SU-DHL-6 (cell line): ENCODE measurements at regions not wholly inside any gene's neighbourhood (a gene's known extent, or its start where the extent isn't known, plus 50 kb on each side); places are given as distances from the start of the nearest gene placed in this dataset.

ENCODE experiments used
- H2AFZ ChIP-seq: fragments of 200-600 bp; sonication (generic); 2 replicates; pipeline ENCODE4 v1.6.1; 2014; ENCODE audit warnings: low read depth, mild to moderate bottlenecking, moderate library complexity, mixed read lengths, antibody characterized with exemption, low read length; ENCODE audit not compliant: severe bottlenecking
- H3F3A ChIP-seq: fragments of 200-600 bp; shearing (Covaris generic); 2 replicates; pipeline ENCODE4 v1.6.0; 2016; ENCODE audit warnings: antibody characterized with exemption, mild to moderate bottlenecking; ENCODE audit not compliant: insufficient read depth
- H3K27ac ChIP-seq: fragments of 200-600 bp; sonication (generic); 2 replicates; pipeline ENCODE4 v1.5.1; 2016; ENCODE audit warnings: low read depth, mild to moderate bottlenecking, low read length, moderate library complexity, mixed read lengths
- H3K27me3 ChIP-seq: fragments of 200-600 bp; sonication (generic), shearing (Covaris generic); 2 replicates; pipeline ENCODE4 v1.6.0; 2014; ENCODE audit warnings: mild to moderate bottlenecking, low read length
- H3K36me3 ChIP-seq: fragments of 200-600 bp; sonication (generic); 2 replicates; pipeline ENCODE4 v1.6.1; 2014; ENCODE audit warnings: mild to moderate bottlenecking, low read length, mixed read lengths
- H3K4me2 ChIP-seq: fragments of 300-600, 200-600 bp; shearing (Covaris generic), sonication (generic); 2 replicates; pipeline ENCODE4 v1.6.0; 2014; ENCODE audit warnings: low read length, low read depth, mild to moderate bottlenecking; ENCODE audit not compliant: poor library complexity, severe bottlenecking
- H3K4me3 ChIP-seq: fragments of 200-600 bp; sonication (generic); 2 replicates; pipeline ENCODE4 v1.5.1; 2014; ENCODE audit warnings: antibody characterized with exemption, low read length, mild to moderate bottlenecking, mixed read lengths; ENCODE audit not compliant: insufficient read depth, poor library complexity, severe bottlenecking
- H3K79me2 ChIP-seq: fragments of 200-600 bp; sonication (generic); 2 replicates; pipeline ENCODE4 v1.6.1; 2014; ENCODE audit warnings: mild to moderate bottlenecking, low read length, moderate library complexity; ENCODE audit not compliant: insufficient read depth
- H3K9ac ChIP-seq: fragments of 200-600 bp; sonication (generic); 2 replicates; pipeline ENCODE4 v1.7.0; 2014; ENCODE audit warnings: mild to moderate bottlenecking, low read length
- H3K9me2 ChIP-seq: fragments of 200-600 bp; sonication (generic); replicated peaks from 2 replicates; pipeline ENCODE4 v1.6.1; 2014; ENCODE audit warnings: low read length; ENCODE audit not compliant: insufficient read depth
- H3K9me3 ChIP-seq: fragments of 200-600 bp; sonication (generic); 2 replicates; pipeline ENCODE4 v1.6.1; 2014; ENCODE audit warnings: low read length, mixed read lengths; ENCODE audit not compliant: insufficient read depth
- H4K20me1 ChIP-seq: fragments of 200-600 bp; sonication (generic); 2 replicates; pipeline ENCODE4 v1.6.1; 2014; ENCODE audit warnings: low read depth, mild to moderate bottlenecking, antibody characterized with exemption, low read length, moderate library complexity, mixed read lengths
- EZH2phosphoT487 ChIP-seq: fragments of 200-600 bp; sonication (generic), shearing (Covaris generic); conservative IDR thresholded peaks from 2 replicates; pipeline ENCODE4 v1.6.1; 2018; ENCODE audit warnings: mild to moderate bottlenecking, antibody characterized with exemption, low read length, moderate library complexity, mixed read lengths
- TF ChIP-seq, protein P1 (sequence below): fragments of 200-600 bp; sonication (generic); IDR thresholded peaks from one replicate; pipeline ENCODE4 v1.5.1; 2017; ENCODE audit warnings: antibody characterized with exemption, mild to moderate bottlenecking, low read length, moderate library complexity; ENCODE audit not compliant: insufficient read depth, poor library complexity, severe bottlenecking

DNA sequence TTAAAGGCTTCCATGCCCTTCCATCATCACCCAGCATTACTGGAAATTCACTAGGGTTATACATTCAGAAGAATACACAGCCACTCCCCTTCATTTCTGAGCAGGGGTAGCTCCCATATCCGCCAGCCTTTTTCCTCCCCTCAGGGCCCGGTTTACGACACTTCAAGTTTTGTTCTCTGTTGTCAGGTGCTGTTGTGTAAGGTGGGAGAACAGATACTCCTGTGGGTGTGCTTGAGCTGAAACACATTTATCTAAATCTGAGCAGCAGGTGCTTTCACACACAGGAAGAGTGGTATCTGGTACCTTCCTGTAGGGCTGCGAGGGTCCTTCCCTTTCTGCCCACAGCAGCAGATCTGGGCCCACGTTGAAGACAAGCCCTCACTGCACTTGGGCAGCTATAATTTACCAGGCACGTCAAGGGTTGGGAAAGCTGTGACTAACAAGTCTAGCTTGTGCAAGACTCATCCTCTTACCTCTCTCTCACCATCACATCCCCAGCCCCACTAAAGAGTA lies 215.8 kb upstream of the RREB1 start:
- Histone ChIP-seq H3K9me3 (no peaks in the 10 kb centered on the region), H3F3A (no peaks in the 10 kb centered on the region), H3K27me3 (no peaks in the 10 kb centered on the region), H3K9ac (no peak overlapping the region), H3K79me2 (no peaks in the 10 kb centered on the region), H3K36me3 (no peaks in the 10 kb centered on the region), H3K9me2 (no peaks in the 10 kb centered on the region), H4K20me1 (no peaks in the 10 kb centered on the region), H3K27ac (no peak overlapping the region), H3K4me3 (no peak overlapping the region), H2AFZ (no peak overlapping the region), H3K4me2 (no peak overlapping the region)
- TF ChIP-seq, protein P1, sequence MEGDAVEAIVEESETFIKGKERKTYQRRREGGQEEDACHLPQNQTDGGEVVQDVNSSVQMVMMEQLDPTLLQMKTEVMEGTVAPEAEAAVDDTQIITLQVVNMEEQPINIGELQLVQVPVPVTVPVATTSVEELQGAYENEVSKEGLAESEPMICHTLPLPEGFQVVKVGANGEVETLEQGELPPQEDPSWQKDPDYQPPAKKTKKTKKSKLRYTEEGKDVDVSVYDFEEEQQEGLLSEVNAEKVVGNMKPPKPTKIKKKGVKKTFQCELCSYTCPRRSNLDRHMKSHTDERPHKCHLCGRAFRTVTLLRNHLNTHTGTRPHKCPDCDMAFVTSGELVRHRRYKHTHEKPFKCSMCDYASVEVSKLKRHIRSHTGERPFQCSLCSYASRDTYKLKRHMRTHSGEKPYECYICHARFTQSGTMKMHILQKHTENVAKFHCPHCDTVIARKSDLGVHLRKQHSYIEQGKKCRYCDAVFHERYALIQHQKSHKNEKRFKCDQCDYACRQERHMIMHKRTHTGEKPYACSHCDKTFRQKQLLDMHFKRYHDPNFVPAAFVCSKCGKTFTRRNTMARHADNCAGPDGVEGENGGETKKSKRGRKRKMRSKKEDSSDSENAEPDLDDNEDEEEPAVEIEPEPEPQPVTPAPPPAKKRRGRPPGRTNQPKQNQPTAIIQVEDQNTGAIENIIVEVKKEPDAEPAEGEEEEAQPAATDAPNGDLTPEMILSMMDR, result no peak
- TF ChIP-seq EZH2phosphoT487, result no peak

DNA sequence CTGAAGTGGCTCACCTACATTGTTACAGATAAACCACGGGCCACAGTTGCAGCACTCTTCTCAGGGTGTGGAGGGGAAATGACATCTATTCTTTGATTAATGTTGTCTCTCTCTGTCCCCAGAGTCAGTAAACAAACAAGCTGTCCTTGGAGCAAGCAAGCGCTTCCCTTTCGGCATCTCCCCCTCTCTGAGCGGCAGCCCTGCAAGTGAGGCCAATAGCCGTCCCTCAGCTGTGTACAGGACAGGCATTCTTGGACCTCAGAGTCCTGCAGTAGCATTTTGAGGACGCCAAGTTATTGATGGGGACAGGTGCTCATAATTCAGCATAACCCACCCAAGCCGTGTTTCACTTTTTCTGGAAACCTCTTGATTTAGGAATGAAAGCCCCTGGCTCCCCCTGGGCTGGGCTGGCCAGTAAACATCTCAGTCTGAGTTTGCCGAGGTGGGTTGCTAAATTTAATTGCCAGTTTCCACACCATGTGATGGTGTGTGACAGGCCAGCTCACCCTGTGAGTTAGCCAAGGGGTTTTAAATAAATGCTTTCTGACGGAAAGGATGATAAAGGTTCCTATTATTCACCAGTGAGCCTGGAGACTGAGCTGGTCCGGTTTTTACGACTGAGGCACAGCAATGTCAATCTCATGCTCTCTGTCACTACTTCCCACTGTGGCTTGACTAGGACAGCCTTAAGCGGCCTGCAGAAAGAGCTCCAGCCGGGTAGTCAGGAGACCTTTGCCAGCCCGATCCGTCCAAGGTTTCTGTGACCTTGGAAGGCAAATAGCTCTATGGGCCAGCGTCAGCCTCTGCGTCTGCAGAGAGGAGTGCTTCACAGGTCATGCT lies 214.8 kb upstream of the RREB1 start:
- TF ChIP-seq, protein P1, result no peak
- no peak for TF ChIP-seq EZH2phosphoT487
- H3K27ac ChIP-seq, result no peak overlapping the region
- H3K4me2 ChIP-seq, result no peak overlapping the region
- no peaks in the 10 kb centered on the region for H3K79me2 ChIP-seq
- no peak overlapping the region for H3K4me3 ChIP-seq
- H2AFZ ChIP-seq, result no peak overlapping the region
- no peak overlapping the region for H3K9ac ChIP-seq
- no peaks in the 10 kb centered on the region for H3K9me3 ChIP-seq
- H3K27me3 ChIP-seq, result no peaks in the 10 kb centered on the region
- no peaks in the 10 kb centered on the region for H3K9me2 ChIP-seq
- H4K20me1 ChIP-seq, result no peaks in the 10 kb centered on the region
- H3F3A ChIP-seq, result no peaks in the 10 kb centered on the region
- no peaks in the 10 kb centered on the region for H3K36me3 ChIP-seq

DNA sequence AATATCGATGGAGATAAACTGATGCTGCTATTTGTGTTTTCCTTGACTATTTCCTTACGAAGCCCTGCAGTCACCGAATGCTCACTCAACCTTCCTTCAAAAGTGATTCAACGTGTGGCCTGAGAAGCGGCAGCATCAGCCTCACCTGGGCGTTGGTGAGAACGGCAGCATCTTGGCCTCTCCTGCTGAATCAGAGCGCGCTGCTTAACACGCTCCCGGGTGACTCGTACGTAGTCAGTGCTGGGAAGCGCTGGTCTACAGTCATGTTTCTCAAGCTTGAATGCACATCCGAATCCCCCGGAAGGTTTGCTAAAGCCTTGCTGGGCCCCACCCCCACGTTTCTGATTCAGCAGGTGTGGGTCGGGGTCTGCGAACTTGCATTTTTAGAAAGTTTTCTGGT lies 214.1 kb upstream of the RREB1 start:
- Histone ChIP-seq H3K79me2 (no peaks in the 10 kb centered on the region), H2AFZ (no peak overlapping the region), H3K9me2 (no peaks in the 10 kb centered on the region), H3K27me3 (no peaks in the 10 kb centered on the region), H3K4me2 (no peak overlapping the region), H3K9me3 (no peaks in the 10 kb centered on the region), H3K36me3 (no peaks in the 10 kb centered on the region), H3K9ac (no peak overlapping the region), H3K27ac (no peak overlapping the region), H3F3A (no peaks in the 10 kb centered on the region), H3K4me3 (no peak overlapping the region), H4K20me1 (no peaks in the 10 kb centered on the region)
- TF ChIP-seq, protein P1, result no peak
- no peak for TF ChIP-seq EZH2phosphoT487
